HEK293 (cell line): ENCODE measurements at regions not wholly inside any gene's neighbourhood (a gene's known extent, or its start where the extent isn't known, plus 50 kb on each side); places are given as distances from the start of the nearest gene placed in this dataset.

Source experiments
- CTCF ChIP-seq: fragments of 450-650 bp; formaldehyde crosslinking; IDR thresholded peaks from 2 replicates; pipeline ENCODE4 v1.5.1; 2016; ENCODE audit warnings: missing biosample characterization, missing genetic modification characterization
- ZNF121 ChIP-seq: fragments of 450-650 bp; formaldehyde crosslinking; IDR thresholded peaks from 2 replicates; pipeline ENCODE4 v1.5.1; 2016; ENCODE audit warnings: missing biosample characterization, missing genetic modification characterization
- ZNF266 ChIP-seq: fragments of 450-650 bp; formaldehyde crosslinking; IDR thresholded peaks from 2 replicates; pipeline ENCODE4 v1.5.1; 2016; ENCODE audit warnings: missing biosample characterization, missing genetic modification characterization, low read depth

DNA sequence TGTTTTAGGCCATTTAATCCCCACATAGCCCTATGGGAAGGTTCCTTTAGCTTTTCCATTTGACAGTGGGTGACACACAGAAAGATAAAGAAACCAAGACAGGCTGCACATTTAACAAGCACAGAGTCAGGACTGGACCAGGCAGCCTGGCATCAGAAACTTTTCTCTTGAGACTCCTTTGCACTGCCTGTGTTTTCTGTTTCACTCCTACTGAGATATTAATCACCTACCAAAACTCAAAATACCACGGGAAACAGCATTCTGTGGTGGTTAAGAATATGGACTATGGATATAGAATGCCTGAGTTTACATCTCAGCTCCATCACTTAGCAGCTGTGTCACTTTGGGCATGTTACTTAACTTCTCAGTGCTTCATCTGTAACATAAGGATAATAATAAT is 73.3 kb downstream of the CTAGE1 start:
- TF ChIP-seq ZNF266 (tag by site-specific recombination) (no peak), ZNF121 (tag by site-specific recombination) (no peak), CTCF (no peak)
